ENCODE measurements at regions not wholly inside any gene's neighbourhood (a gene's known extent, or its start where the extent isn't known, plus 50 kb on each side); places are given as distances from the start of the nearest gene placed in this dataset.

DNA sequence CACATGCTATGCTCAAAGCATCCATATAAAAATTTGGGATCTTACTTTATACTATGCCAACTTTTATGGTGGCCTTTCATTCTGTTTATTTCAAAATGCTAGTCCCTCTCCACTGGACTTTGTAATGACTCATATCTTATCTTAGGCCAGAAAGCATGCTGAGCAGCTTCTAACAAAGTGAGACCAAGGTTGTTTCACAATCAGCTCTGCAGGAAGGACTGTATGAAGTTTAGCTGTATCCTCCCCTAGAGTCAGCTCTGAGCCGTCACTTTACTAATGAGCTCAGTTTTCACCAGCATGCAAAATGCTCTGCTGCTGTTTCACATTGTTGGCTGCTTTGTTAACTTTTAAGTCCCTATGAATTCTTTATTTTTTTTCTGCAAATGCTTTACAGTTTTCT lies 1608.8 kb downstream of the OLFM4 start:
- POLR2A ChIA-PET (ENCODE audit: low non-redundant PET): no interaction called here
- BruUV-seq (replicated peaks): no TSS peak
- peak; percentile 22 for DNase-seq (ENCODE audit: low spot score)
- H3K4me3 ChIP-seq (ENCODE audit: low read depth, low read length, poor library complexity, severe bottlenecking): no peak overlapping the region
- H3K27ac ChIP-seq (ENCODE audit: low read depth, low read length, poor library complexity, severe bottlenecking): no peak overlapping the region
- no peaks in the 10 kb centered on the region for H3K9me3 ChIP-seq (ENCODE audit: low read depth, low read length, poor library complexity, severe bottlenecking)
- intact Hi-C loops (cut with micrococcal nuclease; ENCODE audit: unreplicated experiment): no loop called here
- no peaks in the 10 kb centered on the region for H3K36me3 ChIP-seq (ENCODE audit: insufficient read depth, low read length, poor library complexity, severe bottlenecking)
- CTCF ChIA-PET: no interaction called here
- H3K27me3 ChIP-seq (replicated peaks; ENCODE audit: insufficient read depth, low read depth, low read length, poor library complexity): no peaks in the 10 kb centered on the region
- TF ChIP-seq EZH2 (IDR thresholded peaks at IDR 0.05; ENCODE audit: borderline replicate concordance, low read depth, low read length, poor library complexity, severe bottlenecking): no peak
- TF ChIP-seq, protein P1, sequence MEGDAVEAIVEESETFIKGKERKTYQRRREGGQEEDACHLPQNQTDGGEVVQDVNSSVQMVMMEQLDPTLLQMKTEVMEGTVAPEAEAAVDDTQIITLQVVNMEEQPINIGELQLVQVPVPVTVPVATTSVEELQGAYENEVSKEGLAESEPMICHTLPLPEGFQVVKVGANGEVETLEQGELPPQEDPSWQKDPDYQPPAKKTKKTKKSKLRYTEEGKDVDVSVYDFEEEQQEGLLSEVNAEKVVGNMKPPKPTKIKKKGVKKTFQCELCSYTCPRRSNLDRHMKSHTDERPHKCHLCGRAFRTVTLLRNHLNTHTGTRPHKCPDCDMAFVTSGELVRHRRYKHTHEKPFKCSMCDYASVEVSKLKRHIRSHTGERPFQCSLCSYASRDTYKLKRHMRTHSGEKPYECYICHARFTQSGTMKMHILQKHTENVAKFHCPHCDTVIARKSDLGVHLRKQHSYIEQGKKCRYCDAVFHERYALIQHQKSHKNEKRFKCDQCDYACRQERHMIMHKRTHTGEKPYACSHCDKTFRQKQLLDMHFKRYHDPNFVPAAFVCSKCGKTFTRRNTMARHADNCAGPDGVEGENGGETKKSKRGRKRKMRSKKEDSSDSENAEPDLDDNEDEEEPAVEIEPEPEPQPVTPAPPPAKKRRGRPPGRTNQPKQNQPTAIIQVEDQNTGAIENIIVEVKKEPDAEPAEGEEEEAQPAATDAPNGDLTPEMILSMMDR (conservative IDR thresholded peaks at IDR 0.05; ENCODE audit: low read depth, low read length): no peak
- no peaks in the 10 kb centered on the region for H3K4me1 ChIP-seq (ENCODE audit: insufficient read depth, low read length, poor library complexity, severe bottlenecking)

DNA sequence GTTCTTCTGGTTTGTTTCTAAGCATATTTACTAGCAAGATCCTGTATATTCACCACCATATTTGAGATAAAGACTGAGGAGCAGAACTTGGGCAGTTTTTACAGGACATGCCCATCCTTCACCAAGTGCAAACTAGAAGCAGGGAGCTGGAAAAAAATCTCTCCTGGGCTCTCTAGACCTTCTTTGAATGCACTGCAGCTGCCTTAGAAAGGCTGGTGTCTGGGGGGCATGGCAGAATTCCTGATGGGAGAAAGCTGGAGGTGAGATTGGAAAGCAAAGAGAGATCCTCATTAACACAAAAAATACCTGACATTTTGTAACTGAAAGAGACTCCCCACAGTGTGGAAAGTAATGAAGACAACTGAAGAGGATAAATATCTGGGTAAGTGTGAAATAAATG lies 1612.1 kb downstream of the OLFM4 start:
- no peaks in the 10 kb centered on the region for H3K9me3 ChIP-seq (ENCODE audit: low read depth, low read length, poor library complexity, severe bottlenecking)
- intact Hi-C loops (cut with micrococcal nuclease; ENCODE audit: unreplicated experiment): no loop called here
- TF ChIP-seq, protein P1 (conservative IDR thresholded peaks at IDR 0.05; ENCODE audit: low read depth, low read length): no peak
- no peak for TF ChIP-seq EZH2 (IDR thresholded peaks at IDR 0.05; ENCODE audit: borderline replicate concordance, low read depth, low read length, poor library complexity, severe bottlenecking)
- H3K27me3 ChIP-seq (replicated peaks; ENCODE audit: insufficient read depth, low read depth, low read length, poor library complexity): no peaks in the 10 kb centered on the region
- CTCF ChIA-PET: no interaction called here
- H3K36me3 ChIP-seq (ENCODE audit: insufficient read depth, low read length, poor library complexity, severe bottlenecking): no peaks in the 10 kb centered on the region
- POLR2A ChIA-PET (ENCODE audit: low non-redundant PET): no interaction called here
- no peaks in the 10 kb centered on the region for H3K4me1 ChIP-seq (ENCODE audit: insufficient read depth, low read length, poor library complexity, severe bottlenecking)
- BruUV-seq (replicated peaks): no TSS peak
- DNase-seq (ENCODE audit: low spot score): no peak
- H3K27ac ChIP-seq (ENCODE audit: low read depth, low read length, poor library complexity, severe bottlenecking): no peak overlapping the region
- H3K4me3 ChIP-seq (ENCODE audit: low read depth, low read length, poor library complexity, severe bottlenecking): no peak overlapping the region

DNA sequence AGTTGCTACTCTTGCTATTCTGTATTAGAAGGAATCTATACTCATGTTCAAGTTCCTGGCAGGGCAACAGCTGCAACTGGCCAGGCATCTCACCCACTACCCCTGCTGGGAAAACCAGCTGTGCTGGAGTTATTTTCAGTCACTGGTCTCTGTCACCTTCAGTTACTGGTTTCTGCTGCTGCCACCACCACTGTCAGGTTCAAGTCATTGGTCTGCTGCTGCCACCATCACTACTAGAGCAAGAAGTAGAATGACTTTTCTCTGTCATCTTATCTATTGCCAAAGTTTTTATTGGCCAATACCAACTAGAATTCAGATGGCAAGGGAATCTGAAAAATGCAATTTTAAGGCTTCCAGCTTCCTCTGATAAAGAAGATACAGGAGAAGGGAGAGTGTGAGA lies 1615.2 kb downstream of the OLFM4 start:
- no peak overlapping the region for H3K27ac ChIP-seq (ENCODE audit: low read depth, low read length, poor library complexity, severe bottlenecking)
- no TSS peak for BruUV-seq (replicated peaks)
- intact Hi-C loops (cut with micrococcal nuclease; ENCODE audit: unreplicated experiment): no loop called here
- H3K36me3 ChIP-seq (ENCODE audit: insufficient read depth, low read length, poor library complexity, severe bottlenecking): no peaks in the 10 kb centered on the region
- H3K27me3 ChIP-seq (replicated peaks; ENCODE audit: insufficient read depth, low read depth, low read length, poor library complexity): no peaks in the 10 kb centered on the region
- CTCF ChIA-PET: no interaction called here
- H3K4me3 ChIP-seq (ENCODE audit: low read depth, low read length, poor library complexity, severe bottlenecking): no peak overlapping the region
- H3K4me1 ChIP-seq (ENCODE audit: insufficient read depth, low read length, poor library complexity, severe bottlenecking): no peaks in the 10 kb centered on the region
- no peak for TF ChIP-seq EZH2 (IDR thresholded peaks at IDR 0.05; ENCODE audit: borderline replicate concordance, low read depth, low read length, poor library complexity, severe bottlenecking)
- DNase-seq (ENCODE audit: low spot score): no peak
- no peaks in the 10 kb centered on the region for H3K9me3 ChIP-seq (ENCODE audit: low read depth, low read length, poor library complexity, severe bottlenecking)
- POLR2A ChIA-PET (ENCODE audit: low non-redundant PET): no interaction called here

DNA sequence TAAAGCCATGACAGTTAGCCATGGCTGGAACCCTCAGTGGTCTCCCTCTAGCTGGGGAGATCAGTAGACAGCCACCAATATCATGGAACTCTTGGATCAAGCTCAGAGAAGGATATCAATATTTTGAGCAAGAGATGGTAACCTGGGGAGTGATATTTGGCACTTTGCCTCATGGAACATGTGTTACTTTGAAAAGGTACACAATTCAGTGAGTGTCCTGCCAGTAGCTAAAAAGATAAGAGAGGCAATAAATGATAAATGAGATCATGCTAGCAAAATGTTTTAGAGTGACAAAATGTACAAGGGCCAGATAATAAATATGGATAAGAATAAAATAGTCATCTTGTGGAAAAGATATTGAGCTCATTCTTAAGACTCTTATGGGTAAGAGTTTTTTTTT lies 1618.7 kb downstream of the OLFM4 start:
- no peaks in the 10 kb centered on the region for H3K4me1 ChIP-seq (ENCODE audit: insufficient read depth, low read length, poor library complexity, severe bottlenecking)
- intact Hi-C loops (cut with micrococcal nuclease; ENCODE audit: unreplicated experiment): no loop called here
- BruUV-seq (replicated peaks): no TSS peak
- no peaks in the 10 kb centered on the region for H3K27me3 ChIP-seq (replicated peaks; ENCODE audit: insufficient read depth, low read depth, low read length, poor library complexity)
- no peaks in the 10 kb centered on the region for H3K36me3 ChIP-seq (ENCODE audit: insufficient read depth, low read length, poor library complexity, severe bottlenecking)
- no peak overlapping the region for H3K4me3 ChIP-seq (ENCODE audit: low read depth, low read length, poor library complexity, severe bottlenecking)
- H3K27ac ChIP-seq (ENCODE audit: low read depth, low read length, poor library complexity, severe bottlenecking): no peak overlapping the region
- ChIA-PET CTCF (no interaction called here), POLR2A (ENCODE audit: low non-redundant PET) (no interaction called here)
- DNase-seq (ENCODE audit: low spot score): no peak
- no peaks in the 10 kb centered on the region for H3K9me3 ChIP-seq (ENCODE audit: low read depth, low read length, poor library complexity, severe bottlenecking)
- TF ChIP-seq EZH2 (IDR thresholded peaks at IDR 0.05; ENCODE audit: borderline replicate concordance, low read depth, low read length, poor library complexity, severe bottlenecking): no peak
- TF ChIP-seq, protein P1 (conservative IDR thresholded peaks at IDR 0.05; ENCODE audit: low read depth, low read length): no peak
